Astrocyte of the spinal cord (primary cell): ENCODE measurements at regions not wholly inside any gene's neighbourhood (a gene's known extent, or its start where the extent isn't known, plus 50 kb on each side); places are given as distances from the start of the nearest gene placed in this dataset.
A peak's percentile ranks its signal among the peaks of the same experiment; 100 is the strongest.

Experiments
- DNase-seq: peaks from one replicate; pipeline ENCODE4 v3.0.0; 2011; ENCODE audit warnings: low read depth, low spot score
- H3K4me3 ChIP-seq: 2 replicates; pipeline ENCODE4 v1.5.1; 2011; ENCODE audit warnings: low read depth, mild to moderate bottlenecking, low read length, moderate library complexity
- CTCF ChIP-seq: IDR thresholded peaks from 2 replicates; pipeline ENCODE4 v1.5.1; 2012; ENCODE audit warnings: low read depth, mild to moderate bottlenecking, low read length, inconsistent platforms
- in situ Hi-C: cut with HindIII; loops from 2 replicates; pipeline ENCODE4 v1.10.0; 2017; ENCODE audit warnings: low sequenced_read_pairs

DNA sequence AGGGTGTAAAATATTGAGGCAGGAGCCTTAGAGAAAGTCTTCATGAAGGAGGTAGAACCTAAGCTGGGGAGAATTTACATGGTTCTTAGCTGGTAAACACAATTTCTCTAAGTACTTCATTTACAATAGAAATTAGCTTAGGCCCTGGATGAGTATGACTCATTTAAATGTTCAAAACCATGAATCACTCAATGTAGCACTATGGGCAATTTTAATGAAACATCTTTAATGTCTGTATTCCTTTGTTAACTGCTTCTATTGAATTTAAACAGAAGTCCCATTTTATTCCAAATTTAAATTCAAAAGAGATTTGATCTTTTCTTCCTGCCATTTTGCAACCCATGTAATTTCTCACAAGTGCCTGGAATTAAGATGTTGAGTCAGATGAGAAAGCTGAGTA, 252.1 kb downstream of the RFC3 start:
- DNase-seq = peak; percentile 19
- in situ Hi-C loops = no loop called here
- TF ChIP-seq CTCF = no peak
- H3K4me3 ChIP-seq = no peak overlapping the region

DNA sequence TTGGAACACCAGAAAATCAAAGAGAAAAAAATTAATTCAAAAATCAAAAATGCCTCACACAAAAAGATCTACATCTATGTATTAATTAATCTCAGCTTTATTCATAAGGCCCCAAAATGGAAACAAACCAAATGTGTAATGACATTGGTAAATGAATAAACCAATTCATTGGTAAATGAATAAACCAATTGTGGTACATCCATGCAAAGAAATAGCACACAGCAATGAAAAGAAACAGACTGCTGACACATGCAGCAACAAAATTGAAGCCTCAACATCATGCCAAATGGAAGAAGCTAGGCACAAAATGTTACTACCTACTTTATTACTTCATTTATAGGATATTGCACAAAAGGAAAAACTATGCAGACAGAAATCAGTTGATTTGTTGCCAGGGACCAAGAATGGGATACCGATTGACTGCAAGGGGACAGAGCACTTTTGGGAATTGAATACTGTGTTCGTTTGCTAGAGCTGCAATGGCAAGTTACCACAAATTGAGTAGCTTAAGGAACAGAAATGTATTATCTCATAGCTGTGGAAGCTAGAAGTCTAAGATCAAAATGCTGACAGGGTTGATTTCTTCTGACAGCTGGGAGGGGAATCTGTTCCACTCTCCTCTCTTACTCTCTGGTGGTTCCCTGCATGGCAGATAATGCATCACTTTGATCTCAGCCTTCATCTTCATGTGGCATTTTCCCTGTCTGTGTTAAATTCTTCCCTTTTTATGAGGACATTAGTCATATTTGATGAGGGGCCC, 252.8 kb downstream of the RFC3 start:
- no peak overlapping the region for H3K4me3 ChIP-seq
- DNase-seq = no peak
- TF ChIP-seq CTCF = no peak
- in situ Hi-C loops = no loop called here

DNA sequence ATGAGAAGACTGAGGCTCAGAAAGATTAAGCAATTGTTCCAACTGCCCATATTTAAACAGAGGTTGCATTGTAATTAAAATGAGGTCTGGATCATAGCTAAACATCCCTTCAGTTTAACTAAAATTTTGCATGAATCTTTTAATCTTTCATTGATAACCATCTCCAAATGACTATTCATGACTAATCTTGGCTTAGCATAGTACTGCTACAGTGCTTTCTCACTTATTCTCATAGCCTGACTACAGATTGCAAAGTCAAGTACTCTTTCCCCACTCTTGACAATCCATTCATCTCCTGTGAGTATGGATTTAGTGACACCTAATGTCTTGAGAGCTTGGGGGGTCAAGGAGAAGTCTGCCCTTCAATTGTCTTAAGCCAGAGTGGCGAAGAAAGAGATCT, 258.4 kb downstream of the RFC3 start:
- H3K4me3 ChIP-seq = no peak overlapping the region
- TF ChIP-seq CTCF = no peak
- peak; percentile 4 for DNase-seq
- in situ Hi-C loops = no loop called here

DNA sequence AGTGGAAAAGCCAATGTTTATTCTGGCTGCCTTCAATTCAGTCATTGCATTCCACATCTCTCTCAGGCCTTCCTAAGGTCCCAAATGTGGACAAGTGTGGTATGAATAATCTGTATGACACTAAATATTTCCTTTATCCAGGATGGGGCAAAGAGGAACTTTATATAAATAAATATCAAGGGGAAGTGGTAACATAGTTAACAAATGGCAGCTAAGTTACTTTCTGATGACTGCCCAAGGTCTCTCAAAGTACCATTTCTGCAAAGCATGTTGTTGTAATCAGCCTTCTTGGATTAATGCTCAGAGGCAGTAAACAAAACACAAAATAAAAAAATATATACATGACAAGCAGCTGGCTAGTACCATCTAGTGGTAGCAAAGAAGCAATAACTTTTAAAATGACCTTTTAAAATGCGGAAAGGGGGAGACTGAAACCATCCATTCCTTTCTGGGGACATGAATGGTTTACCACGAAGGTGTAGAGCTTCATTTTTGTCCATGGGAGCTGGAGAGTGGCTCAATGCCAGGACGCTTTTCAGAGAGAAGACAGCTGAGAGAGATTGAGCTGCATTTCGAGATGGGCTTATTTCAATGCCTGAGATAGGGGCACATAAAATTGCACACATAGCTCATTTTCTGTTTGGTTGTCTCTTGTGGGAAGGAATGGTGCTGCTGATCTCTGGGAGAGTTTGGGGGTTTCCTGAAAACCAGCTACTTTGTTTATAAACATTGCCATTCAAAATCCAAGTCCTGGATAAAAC, 259.2 kb downstream of the RFC3 start:
- peak; percentile 61 for TF ChIP-seq CTCF
- in situ Hi-C loops = no loop called here
- DNase-seq = peak; percentile 53
- no peak overlapping the region for H3K4me3 ChIP-seq

DNA sequence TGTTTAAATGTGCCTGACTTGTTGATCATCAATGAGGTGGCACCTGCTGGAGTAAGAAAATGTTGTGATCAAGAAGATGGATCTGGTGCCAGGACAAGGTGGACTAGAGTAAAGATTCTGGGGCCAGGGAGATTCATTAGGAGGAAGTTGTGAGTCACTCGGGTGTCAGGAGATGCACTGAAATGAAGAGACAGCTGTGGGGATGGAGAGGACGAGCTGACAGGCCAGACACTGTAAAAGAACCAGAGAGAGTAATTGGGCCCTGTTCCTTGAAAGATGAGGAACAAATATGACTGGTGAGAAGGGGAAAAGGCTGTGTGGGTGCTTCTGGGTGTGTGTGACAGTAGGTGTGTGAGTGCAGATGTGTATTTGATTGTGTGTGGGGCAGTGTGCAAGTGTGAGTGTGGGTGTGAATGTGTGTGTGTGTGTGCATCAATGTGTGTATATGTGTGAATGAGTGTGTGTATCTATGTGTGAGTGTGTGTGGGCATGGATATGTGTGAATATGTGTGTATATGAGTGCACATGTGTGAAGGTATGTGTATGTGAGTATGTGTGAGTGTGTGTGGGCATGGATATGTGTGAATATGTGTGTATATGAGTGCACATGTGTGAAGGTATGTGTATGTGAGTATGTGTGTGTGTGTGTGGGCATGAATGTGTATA, 260.5 kb downstream of the RFC3 start:
- H3K4me3 ChIP-seq = no peak overlapping the region
- in situ Hi-C loops = no loop called here
- no peak for TF ChIP-seq CTCF
- no peak for DNase-seq

DNA sequence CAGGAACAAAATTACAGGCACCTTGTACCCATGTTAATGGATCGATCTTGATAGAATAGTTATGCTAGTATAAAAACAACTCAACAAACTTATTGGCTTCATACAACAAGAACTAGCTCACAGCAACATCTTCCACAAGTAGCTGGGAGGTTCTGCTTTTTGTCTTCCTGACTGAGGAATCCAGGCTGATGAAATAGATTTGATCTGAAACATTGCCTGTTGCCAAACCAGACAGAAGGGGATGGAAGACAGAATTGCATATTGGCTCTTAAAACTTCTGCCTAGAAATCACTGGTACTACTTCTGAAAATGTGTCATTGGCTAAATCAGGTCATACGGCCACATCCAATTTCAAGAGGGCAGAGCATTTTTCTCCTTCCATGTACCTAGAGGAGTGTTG, 267.3 kb downstream of the RFC3 start:
- no peak for TF ChIP-seq CTCF
- in situ Hi-C loops = no loop called here
- DNase-seq = no peak
- H3K4me3 ChIP-seq = no peak overlapping the region
